HG03442 (cell line): ENCODE measurements at regions not wholly inside any gene's neighbourhood (a gene's known extent, or its start where the extent isn't known, plus 50 kb on each side); places are given as distances from the start of the nearest gene placed in this dataset.
"Not testable (repeated sequence)": the region's sequence is repeated elsewhere in the genome, so short reads cannot be mapped to it uniquely, and the experiment has no call there.

Source experiments
- ATAC-seq: cut with Tn5 transposase; IDR thresholded peaks from one replicate; pipeline ENCODE4 v1.9.1; 2021; ENCODE audit warnings: mild to moderate bottlenecking, moderate library complexity; ENCODE audit not compliant: unreplicated experiment

- no peak for ATAC-seq
Observed at GRCh38 chr5:68834491-68834981, 259.3 kb upstream of the SLC30A5 start.

DNA sequence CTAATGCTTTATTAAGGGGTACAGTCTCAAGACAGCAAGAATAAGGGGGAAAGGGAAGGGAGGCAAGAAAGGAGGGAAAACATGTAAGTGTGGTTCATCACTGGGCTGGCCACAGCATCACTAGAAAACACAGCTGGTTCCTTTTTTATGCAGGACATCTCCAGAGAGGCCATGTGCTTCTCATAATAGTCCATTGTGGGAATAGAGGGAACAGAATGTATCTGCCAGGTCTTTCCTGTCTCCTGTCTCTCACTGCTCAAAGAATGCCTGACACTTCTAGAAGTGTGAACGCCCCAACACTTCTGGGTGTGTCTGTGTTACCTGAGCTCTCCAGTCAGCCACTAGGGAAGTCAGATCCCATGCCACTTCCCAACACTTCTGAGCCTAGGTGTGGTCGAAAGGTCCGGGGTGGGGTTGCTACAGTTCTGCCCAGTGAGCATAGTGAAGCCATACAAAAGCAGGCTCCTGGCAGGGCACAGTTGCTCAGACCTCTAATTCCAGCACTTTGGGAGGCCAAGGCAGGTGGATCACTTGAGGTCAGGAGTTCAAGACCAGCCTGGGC is 255.6 kb upstream of the SLC30A5 start:
- ATAC-seq = no peak

DNA sequence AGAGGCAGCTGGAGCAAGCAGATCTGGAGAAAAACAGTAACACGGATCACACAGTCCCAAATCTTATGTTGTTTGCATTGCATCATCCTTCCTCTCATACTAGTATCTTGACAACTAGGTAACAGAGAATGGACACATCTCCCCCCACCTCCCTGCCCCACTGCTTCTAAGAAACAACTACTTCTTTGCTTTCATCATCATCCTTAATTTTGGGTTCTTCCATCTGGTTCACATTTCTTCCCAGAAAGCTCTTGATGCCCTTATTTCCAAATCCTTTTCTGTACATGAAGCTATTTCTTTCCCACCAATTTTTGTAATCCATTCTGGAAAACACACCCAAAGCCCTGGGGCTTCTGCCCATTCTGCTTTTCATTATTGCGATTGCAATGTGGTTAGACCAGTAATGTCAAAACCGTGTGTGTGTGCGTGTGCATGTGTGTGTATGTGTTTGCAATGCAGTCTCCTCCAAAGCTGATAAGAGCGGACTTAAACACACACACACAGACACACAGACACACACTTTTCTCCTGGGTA is 254.7 kb upstream of the SLC30A5 start:
- no peak for ATAC-seq

- no peak for ATAC-seq
Observed at GRCh38 chr5:68843624-68844364, 250.0 kb upstream of the SLC30A5 start.

GRCh38 chr5:68845131-68845530 is 248.7 kb upstream of the SLC30A5 start:
- ATAC-seq = no peak

DNA sequence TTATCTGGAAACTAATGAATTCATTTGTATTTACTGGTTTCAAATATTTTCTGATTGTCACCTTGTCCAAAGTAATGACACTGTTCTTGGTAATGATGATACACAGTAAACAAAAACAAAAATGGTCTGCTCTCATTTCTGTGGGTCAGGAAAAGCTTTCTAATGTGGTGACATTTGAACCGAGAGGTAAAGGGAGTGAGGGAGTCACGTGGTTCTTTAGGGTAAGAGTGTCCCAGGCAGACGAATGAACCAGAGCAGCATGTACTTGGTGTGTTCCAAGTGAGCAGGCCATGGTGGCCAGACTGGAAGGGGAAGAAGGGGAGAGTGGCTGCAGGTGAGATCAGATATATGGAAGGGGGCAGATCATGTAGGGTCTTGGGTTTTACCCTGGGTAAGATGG is 247.0 kb upstream of the SLC30A5 start:
- no peak for ATAC-seq

- ATAC-seq = no peak
Observed at GRCh38 chr5:68848091-68848490, 245.7 kb upstream of the SLC30A5 start.

- ATAC-seq = no peak
Observed at GRCh38 chr5:68849103-68849502, 244.7 kb upstream of the SLC30A5 start.

DNA sequence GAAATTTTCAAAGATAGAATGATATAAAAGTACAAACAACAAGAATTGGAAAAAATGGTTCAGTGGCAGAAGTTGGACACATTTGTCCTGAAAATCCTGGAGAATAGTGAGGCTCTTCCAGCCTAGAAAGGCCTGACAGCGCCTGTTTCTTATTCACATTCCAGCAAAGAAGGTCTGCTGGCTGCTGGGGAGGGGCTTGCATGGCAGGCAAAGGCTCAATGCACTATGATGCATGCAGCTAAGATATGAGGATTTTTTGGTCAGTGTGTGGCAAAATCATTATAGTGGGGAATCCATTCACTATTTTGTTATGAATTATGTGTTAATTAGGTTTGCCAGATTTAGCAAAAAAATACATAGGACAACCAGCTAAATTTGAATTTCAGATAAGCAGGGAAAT is 243.9 kb upstream of the SLC30A5 start:
- ATAC-seq = no peak

- ATAC-seq = no peak
Observed at GRCh38 chr5:68861099-68861498, 232.7 kb upstream of the SLC30A5 start.

DNA sequence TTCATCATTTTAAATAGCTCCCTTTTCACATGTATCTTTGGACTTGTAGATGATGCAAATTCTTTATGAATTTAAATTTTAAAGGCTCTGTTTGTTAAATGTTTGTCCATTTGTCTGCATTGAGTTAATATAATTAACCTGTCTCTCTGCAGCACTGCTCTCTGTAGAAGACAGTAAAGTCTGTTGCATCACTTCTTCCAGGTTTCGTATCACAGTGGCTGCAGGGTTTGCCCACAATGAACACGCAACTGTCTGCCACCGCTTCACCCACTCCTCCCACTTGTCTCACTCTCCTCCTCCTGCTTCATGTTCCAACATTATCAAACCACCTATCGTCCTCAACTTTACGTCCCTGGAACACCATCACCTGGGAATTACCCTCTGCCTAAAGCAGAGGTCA is 231.3 kb upstream of the SLC30A5 start:
- no peak for ATAC-seq

- ATAC-seq = not testable (repeated sequence)
Observed at GRCh38 chr5:68865192-68865591, 228.6 kb upstream of the SLC30A5 start.

- ATAC-seq = no peak
Observed at GRCh38 chr5:68872088-68872839, 221.6 kb upstream of the SLC30A5 start.

GRCh38 chr5:68873198-68873597 is 220.6 kb upstream of the SLC30A5 start:
- ATAC-seq = no peak

GRCh38 chr5:68875351-68875750 is 218.5 kb upstream of the SLC30A5 start:
- ATAC-seq = no peak

DNA sequence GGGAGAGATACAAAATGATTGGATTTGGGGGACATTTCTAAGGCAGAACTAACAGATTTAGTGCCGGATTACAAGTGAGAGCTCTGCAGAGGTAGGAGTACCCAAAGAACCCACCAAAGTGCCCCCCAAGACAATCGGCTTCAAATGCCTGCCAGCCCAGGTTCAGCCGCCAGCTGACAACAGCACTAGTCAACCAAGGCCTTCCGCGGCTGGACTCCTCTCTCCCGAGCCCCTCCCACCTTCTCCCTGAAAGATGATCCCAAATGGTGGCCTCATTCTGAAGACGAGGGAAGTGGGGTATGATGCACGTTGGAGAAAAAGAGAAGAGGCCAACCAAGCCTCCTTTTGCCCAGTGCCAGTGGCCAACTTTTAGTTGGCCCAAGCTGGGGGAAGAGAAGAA is 210.4 kb upstream of the SLC30A5 start:
- no peak for ATAC-seq

DNA sequence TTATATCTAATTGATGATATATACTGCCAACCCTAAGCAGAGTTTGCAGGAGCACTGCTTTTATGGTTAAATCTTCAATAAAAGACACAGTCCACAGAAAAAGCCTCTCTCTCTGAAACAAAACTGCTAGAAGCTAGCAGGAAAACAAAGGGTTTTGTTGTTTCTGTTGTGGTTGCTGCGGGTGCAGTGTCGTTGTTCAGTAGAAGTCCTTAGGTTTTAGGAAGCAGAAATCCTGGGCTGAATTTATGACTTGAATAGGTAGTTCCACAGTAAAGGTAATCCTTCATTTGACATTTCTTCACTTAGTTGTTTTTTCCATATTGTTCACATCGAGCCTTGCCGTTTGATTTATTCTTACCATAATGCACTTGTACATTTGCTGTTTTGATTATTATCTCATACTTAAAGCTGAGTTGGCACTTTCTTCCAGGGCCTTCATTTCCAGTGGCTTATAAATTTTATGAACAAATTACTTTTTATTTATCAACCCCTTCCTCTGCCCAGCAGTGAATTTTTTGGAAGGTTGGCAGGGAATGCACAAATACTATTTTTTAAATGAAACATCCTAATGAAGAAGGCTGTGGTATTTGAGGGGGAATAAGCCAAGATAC is 209.6 kb upstream of the SLC30A5 start:
- no peak for ATAC-seq

GRCh38 chr5:68884883-68885282 is 208.9 kb upstream of the SLC30A5 start:
- ATAC-seq = no peak

DNA sequence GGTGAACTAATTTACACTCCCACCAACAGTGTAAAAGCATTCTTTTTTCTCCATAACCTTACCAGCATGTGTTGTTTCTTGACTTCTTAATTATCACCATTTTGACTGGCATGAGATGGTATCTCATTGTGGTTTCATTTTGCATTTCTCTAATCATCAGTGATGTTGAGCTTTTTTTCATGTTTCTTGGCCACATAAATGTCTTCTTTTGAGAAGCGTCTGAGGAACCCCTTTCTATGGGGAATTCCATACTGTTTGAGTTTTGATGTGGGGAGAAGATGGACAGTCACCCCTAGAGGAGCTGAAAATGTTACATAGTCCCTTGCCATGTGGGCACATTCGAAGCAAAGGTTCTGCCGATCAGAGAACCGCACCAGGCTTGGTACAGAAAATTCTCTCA is 207.0 kb upstream of the SLC30A5 start:
- no peak for ATAC-seq

DNA sequence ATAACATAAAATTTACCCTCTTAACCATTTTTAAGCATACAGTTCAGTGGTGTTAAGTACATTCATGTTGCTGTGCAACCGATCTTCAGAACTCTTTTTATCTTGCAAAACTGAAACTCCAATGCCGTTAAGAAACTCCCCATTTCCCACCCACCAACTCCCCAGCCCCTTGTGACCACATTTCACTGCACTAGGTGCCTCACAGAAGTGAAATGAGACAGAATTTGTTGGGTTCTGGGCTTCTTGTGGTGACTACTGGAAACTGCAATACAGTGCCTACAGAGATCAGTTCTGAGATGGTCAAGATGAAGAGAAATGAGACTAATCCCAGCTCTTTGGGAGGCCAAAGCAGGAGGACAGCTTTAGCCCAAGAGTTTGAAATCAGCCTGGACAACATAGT is 202.1 kb upstream of the SLC30A5 start:
- ATAC-seq = no peak

GRCh38 chr5:68894673-68895072 is 199.1 kb upstream of the SLC30A5 start:
- no peak for ATAC-seq
